SK-N-SH treated with all-trans-retinoic acid at 6 μM for 48 hours (cell line): ENCODE measurements at regions not wholly inside any gene's neighbourhood (a gene's known extent, or its start where the extent isn't known, plus 50 kb on each side); places are given as distances from the start of the nearest gene placed in this dataset.

Source experiments
- ATAC-seq: fragments of 200-7000 bp; cut with Tn5 transposase; 3 replicates; pipeline ENCODE4 v1.9.1; 2020; ENCODE audit warnings: mild to moderate bottlenecking, moderate library complexity
- ARNTL ChIP-seq: fragments of 450-650 bp; formaldehyde crosslinking; IDR thresholded peaks from 2 replicates; pipeline ENCODE4 v1.5.0; 2020; ENCODE audit warnings: low read depth, mild to moderate bottlenecking, moderate library complexity, borderline replicate concordance
- BACH2 ChIP-seq: fragments of 250-450 bp; sonication (Bioruptor Pico); IDR thresholded peaks from 2 replicates; pipeline ENCODE4 v1.9.0; 2021; ENCODE audit warnings: mild to moderate bottlenecking, borderline replicate concordance
- CREB5 ChIP-seq: fragments of 250-450 bp; sonication (Bioruptor Pico); IDR thresholded peaks from 2 replicates; pipeline ENCODE4 v1.5.1; 2020; ENCODE audit warnings: low read depth, mild to moderate bottlenecking, moderate library complexity
- CSDC2 ChIP-seq: fragments of 250-450 bp; sonication (Bioruptor Pico); IDR thresholded peaks from 2 replicates; pipeline ENCODE4 v1.5.0; 2020; ENCODE audit warnings: mild to moderate bottlenecking, moderate library complexity
- CSRNP3 ChIP-seq: fragments of 250-450 bp; sonication (Bioruptor Pico); IDR thresholded peaks from 2 replicates; pipeline ENCODE4 v1.5.1; 2021; ENCODE audit warnings: mild to moderate bottlenecking, moderate library complexity
- ESRRG ChIP-seq: fragments of 250-450 bp; sonication (Bioruptor Pico); IDR thresholded peaks from 2 replicates; pipeline ENCODE4 v1.6.1; 2021; ENCODE audit warnings: mild to moderate bottlenecking
- GLIS3 ChIP-seq: fragments of 250-450 bp; sonication (Bioruptor Pico); IDR thresholded peaks from 2 replicates; pipeline ENCODE4 v1.5.0; 2020; ENCODE audit warnings: mild to moderate bottlenecking, moderate library complexity
- ISL1 ChIP-seq: fragments of 250-450 bp; sonication (Bioruptor Pico); IDR thresholded peaks from 2 replicates; pipeline ENCODE4 v2.1.2; 2022; ENCODE audit warnings: mild to moderate bottlenecking, moderate library complexity
- OSR1 ChIP-seq: fragments of 250-450 bp; sonication (Bioruptor Pico); IDR thresholded peaks from 2 replicates; pipeline ENCODE4 v1.8.0; 2022; ENCODE audit warnings: moderate library complexity, mild to moderate bottlenecking, inconsistent platforms
- PATZ1 ChIP-seq: fragments of 250-450 bp; sonication (Bioruptor Pico); IDR thresholded peaks from 2 replicates; pipeline ENCODE4 v1.8.0; 2020; ENCODE audit warnings: mild to moderate bottlenecking, moderate library complexity, borderline replicate concordance
- POU6F1 ChIP-seq: fragments of 250-450 bp; sonication (Bioruptor Pico); IDR thresholded peaks from 2 replicates; pipeline ENCODE4 v1.8.0; 2021; ENCODE audit warnings: low read depth, mild to moderate bottlenecking, moderate library complexity, borderline replicate concordance
- PPARA ChIP-seq: fragments of 250-450 bp; sonication (Bioruptor Pico); IDR thresholded peaks from 2 replicates; pipeline ENCODE4 v1.5.0; 2020; ENCODE audit warnings: mild to moderate bottlenecking, borderline replicate concordance
- RARB ChIP-seq: fragments of 250-450 bp; sonication (Bioruptor Pico); IDR thresholded peaks from 2 replicates; pipeline ENCODE4 v1.8.0; 2021; ENCODE audit warnings: mild to moderate bottlenecking, moderate library complexity
- SNAI2 ChIP-seq: fragments of 250-450 bp; sonication (Bioruptor Pico); IDR thresholded peaks from 2 replicates; pipeline ENCODE4 v1.5.0; 2020; ENCODE audit warnings: mild to moderate bottlenecking, moderate library complexity
- TCF4 ChIP-seq: fragments of 250-450 bp; sonication (Bioruptor Pico); IDR thresholded peaks from 2 replicates; pipeline ENCODE4 v1.8.0; 2021; ENCODE audit warnings: mild to moderate bottlenecking, moderate library complexity, borderline replicate concordance
- TOX ChIP-seq: fragments of 250-450 bp; sonication (Bioruptor Pico); IDR thresholded peaks from 2 replicates; pipeline ENCODE4 v1.8.0; 2021; ENCODE audit warnings: mild to moderate bottlenecking, moderate library complexity, borderline replicate concordance
- TSHZ2 ChIP-seq: fragments of 250-450 bp; sonication (Bioruptor Pico); IDR thresholded peaks from 2 replicates; pipeline ENCODE4 v1.5.0; 2020; ENCODE audit warnings: mild to moderate bottlenecking, moderate library complexity
- ZC3H10 ChIP-seq: fragments of 250-450 bp; sonication (Bioruptor Pico); IDR thresholded peaks from 2 replicates; pipeline ENCODE4 v1.5.1; 2021; ENCODE audit warnings: mild to moderate bottlenecking, moderate library complexity
- ZFP3 ChIP-seq: fragments of 250-450 bp; sonication (Bioruptor Pico); IDR thresholded peaks from 2 replicates; pipeline ENCODE4 v1.5.0; 2020; ENCODE audit warnings: mild to moderate bottlenecking, moderate library complexity
- ZFP30 ChIP-seq: fragments of 450-650 bp; formaldehyde crosslinking; IDR thresholded peaks from 2 replicates; pipeline ENCODE4 v1.5.0; 2022; ENCODE audit warnings: mild to moderate bottlenecking, moderate library complexity
- ZNF565 ChIP-seq: fragments of 450-650 bp; formaldehyde crosslinking; conservative IDR thresholded peaks from 2 replicates; pipeline ENCODE4 v1.5.0; 2020; ENCODE audit warnings: low read depth, mild to moderate bottlenecking, moderate library complexity
- ZNF70 ChIP-seq: fragments of 450-650 bp; formaldehyde crosslinking; IDR thresholded peaks from 2 replicates; pipeline ENCODE4 v1.5.0; 2020; ENCODE audit warnings: mild to moderate bottlenecking, moderate library complexity
- ZNF8 ChIP-seq: fragments of 450-650 bp; formaldehyde crosslinking; IDR thresholded peaks from 2 replicates; pipeline ENCODE4 v1.5.0; 2020; ENCODE audit warnings: mild to moderate bottlenecking, moderate library complexity

GRCh38 chr3:67075295-67075694, 77.2 kb downstream of the KBTBD8 start (continued):
- no peak for TF ChIP-seq CSDC2 (CRISPR knock-in tag)
- no peak for TF ChIP-seq OSR1 (CRISPR knock-in tag)
- no peak for TF ChIP-seq SNAI2

GRCh38 chr3:67076607-67077006, 78.5 kb downstream of the KBTBD8 start:
- no peak for TF ChIP-seq ZFP30 (CRISPR knock-in tag)
- no peak for TF ChIP-seq CREB5
- TF ChIP-seq ZNF70 (CRISPR knock-in tag): no peak
- no peak for TF ChIP-seq ISL1 (CRISPR knock-in tag)
- TF ChIP-seq BACH2 (CRISPR knock-in tag): no peak
- no peak for TF ChIP-seq ZC3H10 (CRISPR knock-in tag)
- TF ChIP-seq TOX: no peak
- TF ChIP-seq ESRRG: no peak
- no peak for TF ChIP-seq TCF4 (CRISPR knock-in tag)
- ATAC-seq: no peak

GRCh38 chr3:67077656-67078055, 79.5 kb downstream of the KBTBD8 start:
- ATAC-seq: no peak
- TF ChIP-seq ESRRG (no peak), BACH2 (CRISPR knock-in tag) (no peak), GLIS3 (CRISPR knock-in tag) (no peak), ZNF8 (CRISPR knock-in tag) (no peak), CSRNP3 (CRISPR knock-in tag) (no peak), RARB (CRISPR knock-in tag) (no peak), ZFP3 (CRISPR knock-in tag) (no peak), ZC3H10 (CRISPR knock-in tag) (no peak), TCF4 (CRISPR knock-in tag) (no peak), CSDC2 (CRISPR knock-in tag) (no peak), ZNF70 (CRISPR knock-in tag) (no peak), OSR1 (CRISPR knock-in tag) (no peak), PPARA (CRISPR knock-in tag) (no peak), TSHZ2 (no peak), SNAI2 (no peak), TOX (no peak), ISL1 (CRISPR knock-in tag) (no peak), ARNTL (no peak), ZFP30 (CRISPR knock-in tag) (no peak), ZNF565 (CRISPR knock-in tag) (no peak)

GRCh38 chr3:67082533-67083024, 84.5 kb downstream of the KBTBD8 start:
- ATAC-seq: no peak
- TF ChIP-seq PATZ1 (CRISPR knock-in tag) (no peak), TCF4 (CRISPR knock-in tag) (no peak), POU6F1 (CRISPR knock-in tag) (no peak), RARB (CRISPR knock-in tag) (no peak), ZFP3 (CRISPR knock-in tag) (no peak), CSRNP3 (CRISPR knock-in tag) (no peak), ZNF565 (CRISPR knock-in tag) (no peak), ZNF8 (CRISPR knock-in tag) (no peak), GLIS3 (CRISPR knock-in tag) (no peak), ZC3H10 (CRISPR knock-in tag) (no peak), PPARA (CRISPR knock-in tag) (no peak), SNAI2 (no peak), TOX (no peak), ESRRG (no peak), CREB5 (no peak), ZFP30 (CRISPR knock-in tag) (no peak), ISL1 (CRISPR knock-in tag) (no peak), ZNF70 (CRISPR knock-in tag) (no peak), CSDC2 (CRISPR knock-in tag) (no peak), OSR1 (CRISPR knock-in tag) (no peak)
